ENCODE measurements at regions not wholly inside any gene's neighbourhood (a gene's known extent, or its start where the extent isn't known, plus 50 kb on each side); places are given as distances from the start of the nearest gene placed in this dataset.

GRCh38 chr1:4553761-4554160 is 100.6 kb upstream of the AJAP1 start:
- Histone ChIP-seq H3K36me3 (ENCODE audit: low read length) (no peaks in the 10 kb centered on the region), H3K27ac (ENCODE audit: low read depth, low read length) (no peak overlapping the region), H3K4me3 (ENCODE audit: insufficient read depth, low read length, poor library complexity, severe bottlenecking) (no peak overlapping the region), H3K9ac (ENCODE audit: low read length) (no peak overlapping the region), H3K4me2 (ENCODE audit: low read depth, low read length, poor library complexity, severe bottlenecking) (no peak overlapping the region), H3K9me3 (ENCODE audit: insufficient read depth, low read length) (no peaks in the 10 kb centered on the region), H3K9me2 (replicated peaks; ENCODE audit: insufficient read depth, low read length) (no peaks in the 10 kb centered on the region), H2AFZ (ENCODE audit: low read depth, low read length, severe bottlenecking) (no peak overlapping the region), H4K20me1 (ENCODE audit: low read depth, low read length) (no peaks in the 10 kb centered on the region), H3F3A (ENCODE audit: insufficient read depth) (no peaks in the 10 kb centered on the region), H3K27me3 (ENCODE audit: low read length) (no peaks in the 10 kb centered on the region), H3K79me2 (ENCODE audit: insufficient read depth, low read length) (no peaks in the 10 kb centered on the region)
- TF ChIP-seq EZH2phosphoT487 (conservative IDR thresholded peaks at IDR 0.05; ENCODE audit: low read length) = no peak
- no peak for TF ChIP-seq CTCF (IDR thresholded peaks at IDR 0.05; ENCODE audit: insufficient read depth, low read length, poor library complexity, severe bottlenecking)

GRCh38 chr1:4554271-4554865 is 100.0 kb upstream of the AJAP1 start:
- Histone ChIP-seq H3K4me2 (ENCODE audit: low read depth, low read length, poor library complexity, severe bottlenecking) (no peak overlapping the region), H3K9me2 (replicated peaks; ENCODE audit: insufficient read depth, low read length) (no peaks in the 10 kb centered on the region), H3K79me2 (ENCODE audit: insufficient read depth, low read length) (no peaks in the 10 kb centered on the region), H3F3A (ENCODE audit: insufficient read depth) (no peaks in the 10 kb centered on the region), H3K36me3 (ENCODE audit: low read length) (no peaks in the 10 kb centered on the region), H3K27me3 (ENCODE audit: low read length) (no peaks in the 10 kb centered on the region), H4K20me1 (ENCODE audit: low read depth, low read length) (no peaks in the 10 kb centered on the region), H2AFZ (ENCODE audit: low read depth, low read length, severe bottlenecking) (no peak overlapping the region), H3K9me3 (ENCODE audit: insufficient read depth, low read length) (no peaks in the 10 kb centered on the region), H3K27ac (ENCODE audit: low read depth, low read length) (no peak overlapping the region), H3K4me3 (ENCODE audit: insufficient read depth, low read length, poor library complexity, severe bottlenecking) (no peak overlapping the region), H3K9ac (ENCODE audit: low read length) (no peak overlapping the region)
- no peak for TF ChIP-seq CTCF (IDR thresholded peaks at IDR 0.05; ENCODE audit: insufficient read depth, low read length, poor library complexity, severe bottlenecking)
- TF ChIP-seq EZH2phosphoT487 (conservative IDR thresholded peaks at IDR 0.05; ENCODE audit: low read length) = no peak

GRCh38 chr1:4557949-4558348 is 96.5 kb upstream of the AJAP1 start:
- Histone ChIP-seq H3K79me2 (ENCODE audit: insufficient read depth, low read length) (no peaks in the 10 kb centered on the region), H3K4me3 (ENCODE audit: insufficient read depth, low read length, poor library complexity, severe bottlenecking) (no peak overlapping the region), H2AFZ (ENCODE audit: low read depth, low read length, severe bottlenecking) (no peak overlapping the region), H3K4me2 (ENCODE audit: low read depth, low read length, poor library complexity, severe bottlenecking) (no peak overlapping the region), H3K27ac (ENCODE audit: low read depth, low read length) (no peak overlapping the region), H4K20me1 (ENCODE audit: low read depth, low read length) (no peaks in the 10 kb centered on the region), H3K9ac (ENCODE audit: low read length) (no peak overlapping the region), H3K27me3 (ENCODE audit: low read length) (no peaks in the 10 kb centered on the region), H3K36me3 (ENCODE audit: low read length) (no peaks in the 10 kb centered on the region), H3F3A (ENCODE audit: insufficient read depth) (no peaks in the 10 kb centered on the region), H3K9me2 (replicated peaks; ENCODE audit: insufficient read depth, low read length) (no peaks in the 10 kb centered on the region), H3K9me3 (ENCODE audit: insufficient read depth, low read length) (no peaks in the 10 kb centered on the region)
- TF ChIP-seq CTCF (IDR thresholded peaks at IDR 0.05; ENCODE audit: insufficient read depth, low read length, poor library complexity, severe bottlenecking) (no peak), EZH2phosphoT487 (conservative IDR thresholded peaks at IDR 0.05; ENCODE audit: low read length) (no peak)
